Activated CD4-positive, alpha-beta memory T cell treated with anti-CD3 and anti-CD28 coated beads, Interleukin-2, amount 10 ng/mL, durations not matched to agents 7 days and 5 days (primary cell): ENCODE measurements at regions not wholly inside any gene's neighbourhood (a gene's known extent, or its start where the extent isn't known, plus 50 kb on each side); places are given as distances from the start of the nearest gene placed in this dataset.
"Not testable (repeated sequence)": the region's sequence is repeated elsewhere in the genome, so short reads cannot be mapped to it uniquely, and the experiment has no call there.

ENCODE experiments used
- CTCF ChIA-PET: fragments of 350-600 bp; sonication (Branson Sonifier 250); formaldehyde crosslinking; loops from one replicate; lab custom pipeline; 2021; ENCODE audit warnings: antibody characterized with exemption, inconsistent platforms; lab: Charles Lee
- POLR2A ChIA-PET: fragments of 350-600 bp; sonication (Branson Sonifier 250); formaldehyde crosslinking; loops from one replicate; lab custom pipeline; 2021; ENCODE audit warnings: antibody characterized with exemption; lab: Charles Lee
- DNase-seq: peaks from one replicate; pipeline ENCODE4 v3.0.0-alpha.2; 2020
- H3K27ac Mint-ChIP-seq: one replicate; pipeline ENCODE4 v1.8.0; 2021; ENCODE audit warnings: mild to moderate bottlenecking, mixed read lengths
- H3K27me3 Mint-ChIP-seq: one replicate; pipeline ENCODE4 v1.8.0; 2021; ENCODE audit warnings: mixed read lengths
- H3K36me3 Mint-ChIP-seq: one replicate; pipeline ENCODE4 v1.8.0; 2021; ENCODE audit warnings: low read depth, mixed read lengths
- H3K4me1 Mint-ChIP-seq: one replicate; pipeline ENCODE4 v1.8.0; 2021; ENCODE audit warnings: mixed read lengths
- H3K4me3 Mint-ChIP-seq: one replicate; pipeline ENCODE4 v1.8.0; 2021; ENCODE audit warnings: mild to moderate bottlenecking, mixed read lengths
- H3K9me3 Mint-ChIP-seq: one replicate; pipeline ENCODE4 v1.8.0; 2021; ENCODE audit warnings: mixed read lengths

DNA sequence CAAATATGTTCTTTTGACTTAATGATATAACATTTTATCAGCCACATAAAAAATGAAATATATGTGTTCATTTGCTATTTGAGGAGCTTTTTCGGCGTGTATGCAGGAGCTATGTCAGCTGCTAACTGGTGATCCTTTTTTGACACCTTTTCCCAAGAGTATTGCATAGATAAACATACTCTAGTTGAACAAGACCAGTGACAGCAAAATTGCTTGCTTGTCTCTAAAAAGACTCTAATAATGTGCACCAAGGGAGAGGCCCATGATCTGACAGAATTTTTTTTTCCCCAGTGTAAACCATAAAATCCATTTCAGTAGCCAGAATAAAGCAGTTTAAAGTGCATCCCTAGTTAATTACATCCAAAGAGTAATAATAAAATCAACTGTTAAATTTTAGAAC is 103.6 kb upstream of the BARHL2 start:
- H3K9me3 Mint-ChIP-seq = no peaks in the 10 kb centered on the region
- DNase-seq = no peak
- H3K4me1 Mint-ChIP-seq = no peaks in the 10 kb centered on the region
- ChIA-PET CTCF (no interaction called here), POLR2A (no interaction called here)
- peaks cover 12% of the 10 kb centered on the region for H3K27me3 Mint-ChIP-seq
- no peak overlapping the region for H3K27ac Mint-ChIP-seq
- no peaks in the 10 kb centered on the region for H3K36me3 Mint-ChIP-seq
- no peak overlapping the region for H3K4me3 Mint-ChIP-seq

DNA sequence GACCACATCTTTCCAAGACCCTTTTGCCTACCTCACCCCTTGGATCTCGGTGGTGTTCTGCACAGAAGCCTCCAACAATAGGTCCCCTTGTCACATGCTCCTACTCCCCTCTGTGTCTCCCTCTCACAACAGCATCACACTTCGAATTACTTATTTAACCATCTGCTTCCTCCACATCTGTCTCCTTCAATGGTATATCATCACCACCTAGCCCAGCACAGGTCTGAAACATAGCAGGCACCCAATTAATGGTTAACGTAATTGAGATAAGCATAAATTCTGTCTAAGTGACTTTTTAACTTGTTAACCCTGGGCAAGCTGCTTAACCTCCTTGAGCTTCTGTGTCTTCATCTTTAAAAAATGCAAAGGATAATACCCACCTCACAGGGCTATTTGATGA is 100.3 kb upstream of the BARHL2 start:
- H3K9me3 Mint-ChIP-seq = no peaks in the 10 kb centered on the region

DNA sequence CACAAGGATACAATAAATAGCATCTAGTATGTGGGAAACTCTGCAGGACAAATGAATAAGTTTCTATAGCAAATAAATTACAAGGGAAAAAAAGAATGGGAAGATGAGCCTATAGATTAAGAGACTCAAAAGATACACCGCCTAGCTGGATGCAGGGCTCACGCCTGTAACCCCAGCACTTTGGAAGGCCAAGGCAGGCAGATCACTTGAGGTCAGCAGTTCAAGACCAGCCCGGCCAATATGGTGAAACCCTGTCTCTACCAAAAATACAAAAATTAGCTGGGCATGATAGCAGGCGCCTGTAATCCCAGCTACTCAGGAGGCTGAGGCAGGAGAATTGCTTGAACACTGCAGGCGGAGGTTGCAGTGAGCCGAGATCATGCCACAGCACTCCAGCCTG is 95.1 kb upstream of the BARHL2 start:
- CTCF ChIA-PET, H3K36me3 Mint-ChIP-seq, H3K9me3 Mint-ChIP-seq: not testable (repeated sequence)

More for the DNA sequence above, 100.3 kb upstream of the BARHL2 start:
- ChIA-PET POLR2A (no interaction called here), CTCF (no interaction called here)
- H3K4me1 Mint-ChIP-seq = no peaks in the 10 kb centered on the region
- H3K36me3 Mint-ChIP-seq = no peaks in the 10 kb centered on the region
- no peak for DNase-seq
- H3K27me3 Mint-ChIP-seq = peaks cover 4% of the 10 kb centered on the region
- no peak overlapping the region for H3K27ac Mint-ChIP-seq
- H3K4me3 Mint-ChIP-seq = no peak overlapping the region

DNA sequence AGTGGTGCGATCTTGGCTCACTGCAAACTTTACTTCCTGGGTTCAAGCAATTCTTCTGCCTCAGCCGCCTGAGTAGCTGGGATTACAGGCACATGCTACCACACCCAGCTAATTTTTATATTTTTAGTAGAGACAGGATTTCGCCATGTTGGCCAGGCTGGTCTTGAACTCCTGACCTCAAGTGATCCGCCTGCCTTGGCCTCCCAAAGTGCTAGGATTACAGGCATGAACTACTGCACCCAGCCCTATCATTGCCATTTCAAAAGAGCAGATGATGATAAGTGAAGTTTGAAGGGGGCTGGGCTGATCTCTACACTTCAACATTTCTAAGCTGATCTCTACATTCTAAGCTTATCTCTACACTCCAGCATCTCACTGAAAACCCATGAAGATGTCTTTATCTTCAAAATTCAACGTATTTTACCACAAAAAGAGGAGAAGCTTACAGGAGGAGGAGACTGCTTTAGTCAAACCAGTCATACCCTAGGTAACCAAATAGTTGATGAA is 94.4 kb upstream of the BARHL2 start:
- H3K27me3 Mint-ChIP-seq, CTCF ChIA-PET, POLR2A ChIA-PET, H3K36me3 Mint-ChIP-seq, DNase-seq, H3K27ac Mint-ChIP-seq, H3K4me3 Mint-ChIP-seq, H3K9me3 Mint-ChIP-seq, H3K4me1 Mint-ChIP-seq: not testable (repeated sequence)

More for the DNA sequence above, 95.1 kb upstream of the BARHL2 start:
- H3K4me3 Mint-ChIP-seq, DNase-seq, H3K27me3 Mint-ChIP-seq, H3K27ac Mint-ChIP-seq, POLR2A ChIA-PET, H3K4me1 Mint-ChIP-seq: not testable (repeated sequence)

DNA sequence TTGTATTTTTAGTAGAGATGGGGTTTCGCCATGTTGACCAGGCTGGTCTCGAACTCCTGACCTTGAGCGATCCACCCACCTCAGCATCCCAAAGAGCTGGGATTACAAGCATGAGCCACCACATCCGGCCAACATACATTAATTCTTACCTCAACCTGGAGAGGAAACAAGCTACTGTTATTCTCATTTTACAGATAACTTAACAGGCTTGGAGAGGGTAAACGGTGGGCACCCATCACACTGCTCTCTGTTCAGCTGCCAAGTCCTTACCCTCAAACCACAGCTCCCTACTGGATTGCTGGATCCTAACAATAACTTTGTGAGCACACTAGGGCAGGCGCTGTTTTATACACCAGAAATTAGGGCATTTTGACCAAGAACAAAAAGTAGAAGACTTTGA is 93.6 kb upstream of the BARHL2 start:
- Mint-ChIP-seq H3K9me3 (no peaks in the 10 kb centered on the region), H3K4me3 (no peak overlapping the region), H3K27me3 (peaks cover 8% of the 10 kb centered on the region), H3K36me3 (no peaks in the 10 kb centered on the region), H3K27ac (no peak overlapping the region), H3K4me1 (no peaks in the 10 kb centered on the region)
- no peak for DNase-seq
- ChIA-PET CTCF (interaction anchor here (0.8 kb wide), 1 partner anchor 22 kb away, joined by 3 read pairs; no protein-coding TSS in a partner anchor), POLR2A (no interaction called here)

DNA sequence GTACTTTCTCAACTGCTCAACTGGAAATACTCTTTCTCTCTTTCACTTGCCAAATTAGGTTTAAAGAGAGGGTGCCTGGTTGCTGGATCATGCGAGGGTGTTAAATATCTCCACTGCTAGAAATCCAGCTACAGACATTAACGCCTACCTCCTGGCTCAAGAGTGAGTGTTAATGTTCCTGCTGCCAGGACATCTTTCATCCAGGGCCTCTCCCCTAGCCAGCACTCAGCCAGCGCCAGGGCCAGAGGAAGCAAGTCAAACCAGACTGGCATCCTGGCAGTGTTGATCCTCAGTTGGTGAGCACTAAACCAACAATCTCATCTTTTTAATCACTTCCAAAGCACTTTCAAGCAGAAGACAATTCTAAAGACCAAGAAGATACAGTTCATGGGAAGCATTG is 92.9 kb upstream of the BARHL2 start:
- H3K27me3 Mint-ChIP-seq = peaks cover 13% of the 10 kb centered on the region
- CTCF ChIA-PET = interaction anchor here (0.8 kb wide), 1 partner anchor 22 kb away, joined by 3 read pairs; no protein-coding TSS in a partner anchor
- POLR2A ChIA-PET = no interaction called here
- no peak for DNase-seq
- no peaks in the 10 kb centered on the region for H3K9me3 Mint-ChIP-seq
- H3K4me1 Mint-ChIP-seq = no peaks in the 10 kb centered on the region
- no peaks in the 10 kb centered on the region for H3K36me3 Mint-ChIP-seq
- no peak overlapping the region for H3K27ac Mint-ChIP-seq
- H3K4me3 Mint-ChIP-seq = no peak overlapping the region

DNA sequence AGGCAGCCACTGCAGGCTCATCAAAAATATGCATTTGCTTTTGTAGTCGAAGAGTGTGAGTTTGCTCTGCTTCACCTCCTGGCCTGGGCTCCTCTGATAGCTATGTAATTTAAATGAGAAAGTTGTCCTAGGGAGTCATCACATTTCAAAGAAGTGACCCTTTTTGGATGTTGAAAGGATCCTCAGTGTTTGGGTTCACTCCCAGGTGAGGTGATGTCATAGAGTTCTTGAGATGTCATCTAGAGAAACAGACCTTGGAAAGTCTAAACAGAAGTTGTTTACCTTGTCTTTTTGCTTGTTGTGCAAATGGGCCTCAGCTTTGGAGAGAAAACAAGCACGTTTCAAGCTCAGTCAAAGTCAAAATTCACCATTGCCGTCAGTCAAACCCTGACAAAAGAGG is 92.0 kb upstream of the BARHL2 start:
- Mint-ChIP-seq H3K27me3 (peaks cover 16% of the 10 kb centered on the region), H3K4me3 (no peak overlapping the region), H3K9me3 (no peaks in the 10 kb centered on the region), H3K36me3 (no peaks in the 10 kb centered on the region), H3K27ac (no peak overlapping the region), H3K4me1 (no peaks in the 10 kb centered on the region)
- ChIA-PET POLR2A (no interaction called here), CTCF (no interaction called here)
- no peak for DNase-seq

DNA sequence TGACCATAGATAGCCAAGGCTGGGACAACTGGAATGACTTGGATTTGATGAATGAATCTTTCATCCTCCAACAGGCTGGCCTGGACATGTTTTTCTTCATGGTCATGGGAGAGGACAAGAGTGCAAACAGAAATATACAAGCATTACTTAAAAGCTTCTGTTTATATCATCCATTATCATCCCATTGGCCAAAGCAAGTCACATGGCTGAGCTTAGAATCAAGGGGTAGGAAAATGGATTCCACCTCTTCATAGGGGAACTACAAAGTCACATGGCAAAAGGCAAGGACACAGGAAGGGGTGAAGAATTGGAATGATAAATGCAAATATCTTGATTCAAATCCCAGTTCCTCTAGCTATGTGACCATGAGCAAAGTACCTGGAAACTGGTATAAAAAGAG is 90.2 kb upstream of the BARHL2 start:
- Mint-ChIP-seq H3K27ac (no peak overlapping the region), H3K36me3 (no peaks in the 10 kb centered on the region), H3K9me3 (no peaks in the 10 kb centered on the region), H3K4me1 (no peaks in the 10 kb centered on the region), H3K4me3 (no peak overlapping the region), H3K27me3 (peaks cover 20% of the 10 kb centered on the region)
- no peak for DNase-seq
- POLR2A ChIA-PET = no interaction called here
- CTCF ChIA-PET = no interaction called here

DNA sequence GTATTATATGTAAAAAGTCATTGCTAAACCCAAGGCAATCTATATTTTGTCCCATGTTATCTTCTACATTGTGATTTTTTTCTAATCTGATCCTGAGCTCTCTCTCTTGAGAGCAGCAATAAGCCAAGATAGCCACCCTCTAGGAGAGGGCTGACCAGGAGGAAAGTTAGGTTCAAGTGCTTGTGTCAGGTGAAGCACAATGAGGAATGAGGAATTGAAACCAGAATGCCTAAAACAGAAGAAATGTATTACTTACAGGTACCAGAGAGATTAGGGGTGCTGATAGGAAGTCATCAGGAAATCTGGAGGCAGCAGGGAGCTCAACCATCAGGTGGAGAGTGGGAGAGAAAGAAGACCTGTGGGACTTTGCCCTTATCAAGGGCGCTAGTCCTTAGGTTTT is 85.5 kb upstream of the BARHL2 start:
- Mint-ChIP-seq H3K4me1 (no peaks in the 10 kb centered on the region), H3K27me3 (peaks cover 23% of the 10 kb centered on the region), H3K9me3 (no peaks in the 10 kb centered on the region), H3K27ac (no peak overlapping the region), H3K36me3 (no peaks in the 10 kb centered on the region), H3K4me3 (no peak overlapping the region)
- POLR2A ChIA-PET = no interaction called here
- DNase-seq = no peak
- CTCF ChIA-PET = no interaction called here

DNA sequence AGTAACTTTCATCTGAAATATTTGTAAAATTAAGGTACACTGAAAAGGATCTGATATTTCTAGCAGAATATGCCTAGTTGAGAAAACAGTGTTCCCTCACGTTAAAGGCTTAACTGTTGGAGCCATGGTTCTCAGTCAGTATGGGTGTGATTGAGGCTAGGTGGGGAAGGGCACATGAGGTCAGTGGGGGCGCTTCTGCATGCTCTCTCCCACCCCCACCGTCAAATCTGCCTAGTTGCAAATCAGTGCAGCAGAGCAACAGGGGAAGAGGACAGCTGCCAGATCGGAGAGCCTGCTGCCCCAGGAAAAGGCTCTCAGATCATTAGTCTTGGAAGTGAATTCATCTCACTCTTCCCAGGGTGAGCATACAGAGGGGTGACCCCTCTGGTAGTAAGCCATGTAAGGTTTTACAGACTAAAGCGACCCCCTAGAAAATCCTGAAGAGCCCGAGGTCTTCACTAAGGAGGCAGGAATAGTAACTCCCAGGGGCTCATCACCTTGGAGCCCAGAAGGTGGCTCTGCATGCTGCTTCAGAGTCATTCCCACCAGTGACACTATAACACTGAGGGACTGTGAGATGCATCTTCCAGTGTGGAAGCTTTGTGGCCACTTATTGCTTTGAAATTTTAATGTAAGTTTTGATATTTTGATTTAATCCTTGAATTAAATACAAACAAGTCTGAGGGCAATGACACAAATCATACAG is 83.1 kb upstream of the BARHL2 start:
- DNase-seq = no peak
- no peaks in the 10 kb centered on the region for H3K9me3 Mint-ChIP-seq
- H3K27me3 Mint-ChIP-seq = peaks cover 28% of the 10 kb centered on the region
- no peaks in the 10 kb centered on the region for H3K36me3 Mint-ChIP-seq
- H3K4me3 Mint-ChIP-seq = no peak overlapping the region
- ChIA-PET POLR2A (no interaction called here), CTCF (no interaction called here)
- H3K27ac Mint-ChIP-seq = no peak overlapping the region
- H3K4me1 Mint-ChIP-seq = no peaks in the 10 kb centered on the region

DNA sequence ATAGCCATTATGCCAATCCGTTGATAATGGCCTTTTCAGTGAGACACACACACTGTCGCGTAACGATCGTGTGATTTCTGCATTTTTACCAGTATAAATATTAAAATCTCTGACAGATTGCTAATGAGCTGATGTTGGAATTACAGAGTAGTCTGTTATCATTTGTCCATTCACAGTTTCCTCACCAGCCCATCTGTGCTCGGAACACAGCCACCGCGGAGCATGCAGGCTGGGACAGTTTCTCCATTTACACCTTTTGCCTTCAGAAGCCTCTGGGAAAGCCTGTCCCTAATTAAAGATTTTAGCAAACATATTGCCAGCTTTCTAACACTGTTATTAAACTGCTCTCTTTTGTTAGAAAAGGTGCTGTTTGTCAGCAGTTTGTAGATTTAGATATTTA is 82.2 kb upstream of the BARHL2 start:
- Mint-ChIP-seq H3K27ac (no peak overlapping the region), H3K27me3 (peaks cover 24% of the 10 kb centered on the region), H3K4me3 (no peak overlapping the region), H3K4me1 (no peaks in the 10 kb centered on the region), H3K9me3 (no peaks in the 10 kb centered on the region), H3K36me3 (no peaks in the 10 kb centered on the region)
- POLR2A ChIA-PET = no interaction called here
- DNase-seq = no peak
- CTCF ChIA-PET = no interaction called here

DNA sequence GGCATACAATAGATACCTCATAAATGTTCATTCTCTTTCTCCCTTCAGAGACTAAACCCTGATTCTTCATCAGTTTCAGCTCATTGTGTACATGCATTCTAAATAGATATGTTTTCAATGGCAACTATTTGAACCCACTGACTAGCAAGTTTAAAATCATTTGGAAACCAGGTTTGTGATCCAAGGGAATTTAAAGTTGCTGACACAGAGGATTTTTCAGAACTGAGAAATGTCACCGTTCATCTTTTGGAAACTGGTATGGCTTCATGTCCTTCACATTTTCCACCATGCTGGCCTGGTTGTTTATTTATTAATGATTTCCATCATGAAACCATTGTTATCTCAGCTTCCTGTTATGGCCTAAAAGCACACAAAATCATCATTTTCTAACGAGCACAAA is 81.8 kb upstream of the BARHL2 start:
- no peak for DNase-seq
- H3K27ac Mint-ChIP-seq = no peak overlapping the region
- no peaks in the 10 kb centered on the region for H3K9me3 Mint-ChIP-seq
- ChIA-PET CTCF (no interaction called here), POLR2A (no interaction called here)
- peaks cover 24% of the 10 kb centered on the region for H3K27me3 Mint-ChIP-seq
- H3K4me1 Mint-ChIP-seq = no peaks in the 10 kb centered on the region
- H3K36me3 Mint-ChIP-seq = no peaks in the 10 kb centered on the region
- no peak overlapping the region for H3K4me3 Mint-ChIP-seq

DNA sequence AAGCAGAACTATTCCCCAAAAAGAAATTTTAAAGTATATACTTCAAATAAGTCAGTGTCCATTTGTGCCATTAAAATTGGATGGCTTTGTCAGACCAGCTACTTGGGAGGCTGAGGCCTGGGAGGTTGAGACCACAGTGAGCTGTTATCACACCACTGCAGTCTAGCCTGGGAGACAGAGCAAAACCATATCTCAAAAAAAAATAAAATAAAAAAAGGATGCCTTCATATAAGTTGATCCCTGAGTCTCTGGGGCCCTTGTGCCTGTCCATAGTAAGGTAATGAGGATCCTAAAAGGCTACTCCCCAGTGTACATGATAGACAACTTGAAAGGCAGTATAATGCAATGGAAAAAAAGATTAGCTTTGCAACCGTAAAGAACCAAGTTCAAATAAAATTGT is 81.2 kb upstream of the BARHL2 start:
- no peak overlapping the region for H3K4me3 Mint-ChIP-seq
- H3K4me1 Mint-ChIP-seq = no peaks in the 10 kb centered on the region
- peaks cover 20% of the 10 kb centered on the region for H3K27me3 Mint-ChIP-seq
- no peak for DNase-seq
- H3K9me3 Mint-ChIP-seq = no peaks in the 10 kb centered on the region
- H3K36me3 Mint-ChIP-seq = no peaks in the 10 kb centered on the region
- ChIA-PET CTCF (no interaction called here), POLR2A (no interaction called here)
- no peak overlapping the region for H3K27ac Mint-ChIP-seq

DNA sequence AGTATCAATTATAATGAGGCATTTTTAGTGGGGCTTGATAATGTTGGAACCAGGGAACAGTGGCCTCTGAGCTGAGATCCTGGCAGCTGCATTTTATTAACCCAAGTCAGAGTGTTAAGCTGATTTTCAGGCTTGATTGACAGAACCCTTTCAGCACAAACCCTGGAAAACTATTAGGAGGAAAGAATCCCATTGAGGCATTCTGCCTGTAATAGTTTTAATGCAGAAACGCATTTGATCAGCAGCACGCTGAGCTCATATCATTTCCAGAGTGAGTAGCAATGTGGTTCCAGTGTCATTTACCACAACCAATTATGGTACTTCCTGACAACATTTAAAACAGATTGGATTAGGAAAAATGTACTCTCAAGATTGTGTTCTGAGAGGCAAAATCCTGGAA is 78.3 kb upstream of the BARHL2 start:
- peaks cover 16% of the 10 kb centered on the region for H3K27me3 Mint-ChIP-seq

More for the DNA sequence above, 78.3 kb upstream of the BARHL2 start:
- no peaks in the 10 kb centered on the region for H3K9me3 Mint-ChIP-seq
- ChIA-PET CTCF (interaction anchor here (0.6 kb wide), 1 partner anchor 63 kb away, joined by 3 read pairs; no protein-coding TSS in a partner anchor), POLR2A (no interaction called here)
- H3K27ac Mint-ChIP-seq = no peak overlapping the region
- no peaks in the 10 kb centered on the region for H3K36me3 Mint-ChIP-seq
- no peak for DNase-seq
- H3K4me1 Mint-ChIP-seq = no peaks in the 10 kb centered on the region
- H3K4me3 Mint-ChIP-seq = no peak overlapping the region
